Fibroblast of mammary gland (primary cell): ENCODE measurements at regions not wholly inside any gene's neighbourhood (a gene's known extent, or its start where the extent isn't known, plus 50 kb on each side); places are given as distances from the start of the nearest gene placed in this dataset.
A peak's percentile ranks its signal among the peaks of the same experiment; 100 is the strongest.
"Not testable (repeated sequence)": the region's sequence is repeated elsewhere in the genome, so short reads cannot be mapped to it uniquely, and the experiment has no call there.

ENCODE experiments used
- DNase-seq: peaks from one replicate; pipeline ENCODE4 v3.0.0-alpha.2; 2010; ENCODE audit warnings: low read depth
- H3K4me3 ChIP-seq: 2 replicates; pipeline ENCODE4 v1.5.1; 2011; ENCODE audit warnings: low read depth, mild to moderate bottlenecking, low read length, moderate library complexity; ENCODE audit not compliant: control insufficient read depth
- TF ChIP-seq, protein P1 (sequence below): conservative IDR thresholded peaks from 2 replicates; pipeline ENCODE4 v1.5.1; 2011; ENCODE audit warnings: low read depth, low read length, inconsistent platforms; ENCODE audit not compliant: control insufficient read depth, insufficient read depth

DNA sequence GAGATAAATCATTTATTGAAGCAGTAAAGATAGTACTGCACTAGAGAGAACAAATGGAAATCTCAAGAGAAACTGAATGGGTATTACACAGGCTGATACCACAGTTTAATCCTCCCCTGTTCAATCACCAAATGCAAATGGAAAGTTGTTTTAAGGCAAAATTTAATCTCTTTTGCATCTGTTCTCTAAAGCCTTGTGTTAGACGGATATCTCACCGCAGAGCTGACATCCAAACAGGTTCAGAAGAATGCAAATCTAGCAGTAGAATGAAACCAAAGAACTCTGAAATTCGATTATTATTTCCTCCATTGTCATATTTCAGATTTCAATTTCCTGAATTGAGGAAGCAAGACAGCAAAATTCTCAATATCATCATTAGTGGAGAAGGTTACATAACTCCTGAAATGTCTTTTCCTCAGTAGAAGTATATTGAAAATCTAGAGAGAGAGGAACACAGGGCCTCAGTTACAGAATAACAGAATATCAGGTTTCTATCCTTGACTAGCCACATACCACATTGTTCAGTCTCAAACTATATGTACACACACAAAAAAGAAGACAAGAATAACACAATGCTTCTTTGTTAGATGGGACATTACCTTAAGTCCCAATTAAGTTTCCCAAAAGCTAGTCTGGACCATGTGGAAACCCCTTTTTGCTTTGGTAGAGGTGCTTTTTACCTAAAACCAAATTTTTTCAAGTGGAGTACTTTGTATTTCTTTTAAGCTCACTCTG, 94.1 kb upstream of the BANK1 start:
- H3K4me3 ChIP-seq, result no peak overlapping the region
- DNase-seq, result no peak
- TF ChIP-seq, protein P1, sequence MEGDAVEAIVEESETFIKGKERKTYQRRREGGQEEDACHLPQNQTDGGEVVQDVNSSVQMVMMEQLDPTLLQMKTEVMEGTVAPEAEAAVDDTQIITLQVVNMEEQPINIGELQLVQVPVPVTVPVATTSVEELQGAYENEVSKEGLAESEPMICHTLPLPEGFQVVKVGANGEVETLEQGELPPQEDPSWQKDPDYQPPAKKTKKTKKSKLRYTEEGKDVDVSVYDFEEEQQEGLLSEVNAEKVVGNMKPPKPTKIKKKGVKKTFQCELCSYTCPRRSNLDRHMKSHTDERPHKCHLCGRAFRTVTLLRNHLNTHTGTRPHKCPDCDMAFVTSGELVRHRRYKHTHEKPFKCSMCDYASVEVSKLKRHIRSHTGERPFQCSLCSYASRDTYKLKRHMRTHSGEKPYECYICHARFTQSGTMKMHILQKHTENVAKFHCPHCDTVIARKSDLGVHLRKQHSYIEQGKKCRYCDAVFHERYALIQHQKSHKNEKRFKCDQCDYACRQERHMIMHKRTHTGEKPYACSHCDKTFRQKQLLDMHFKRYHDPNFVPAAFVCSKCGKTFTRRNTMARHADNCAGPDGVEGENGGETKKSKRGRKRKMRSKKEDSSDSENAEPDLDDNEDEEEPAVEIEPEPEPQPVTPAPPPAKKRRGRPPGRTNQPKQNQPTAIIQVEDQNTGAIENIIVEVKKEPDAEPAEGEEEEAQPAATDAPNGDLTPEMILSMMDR, result no peak

DNA sequence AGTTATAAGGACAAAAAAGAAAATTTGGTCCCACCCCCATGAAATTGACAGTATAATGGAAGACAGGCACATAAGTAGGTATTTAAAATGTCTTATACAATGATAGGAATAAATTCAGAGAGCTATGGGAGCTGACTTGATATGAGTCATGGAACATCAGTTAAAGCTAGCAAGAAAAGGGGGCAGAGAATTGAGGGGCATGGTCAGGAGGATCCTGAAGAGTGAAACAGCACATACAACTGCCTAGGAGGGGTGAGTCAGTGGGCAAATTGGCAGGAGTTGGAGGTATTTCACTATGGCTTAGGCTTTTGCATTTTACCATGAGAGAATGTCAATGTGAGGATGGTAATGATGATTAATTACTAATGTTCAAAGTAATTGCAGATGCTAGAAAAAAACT, 95.4 kb upstream of the BANK1 start:
- peak; percentile 63 for DNase-seq
- TF ChIP-seq, protein P1, result no peak
- H3K4me3 ChIP-seq, result no peak overlapping the region

DNA sequence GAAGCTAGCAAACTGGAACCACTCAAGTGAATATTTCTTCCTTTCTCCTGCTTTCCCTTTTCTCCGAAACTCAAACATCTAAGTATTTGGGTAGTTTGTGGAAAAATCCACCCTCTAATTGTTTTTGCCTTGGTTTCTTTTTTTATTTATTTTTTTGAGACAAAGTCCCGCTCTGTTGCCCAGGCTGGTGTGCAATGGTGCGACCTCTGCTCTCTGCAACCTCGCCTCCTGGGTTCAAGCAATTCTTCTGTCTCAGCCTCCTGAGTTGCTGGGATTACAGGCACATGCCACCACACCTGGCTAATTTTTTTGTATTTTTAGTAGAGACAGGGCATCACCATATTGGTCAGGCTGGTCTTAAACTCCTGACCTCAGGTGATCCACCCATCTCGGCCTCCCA, 96.1 kb upstream of the BANK1 start:
- not testable (repeated sequence) for H3K4me3 ChIP-seq, DNase-seq

DNA sequence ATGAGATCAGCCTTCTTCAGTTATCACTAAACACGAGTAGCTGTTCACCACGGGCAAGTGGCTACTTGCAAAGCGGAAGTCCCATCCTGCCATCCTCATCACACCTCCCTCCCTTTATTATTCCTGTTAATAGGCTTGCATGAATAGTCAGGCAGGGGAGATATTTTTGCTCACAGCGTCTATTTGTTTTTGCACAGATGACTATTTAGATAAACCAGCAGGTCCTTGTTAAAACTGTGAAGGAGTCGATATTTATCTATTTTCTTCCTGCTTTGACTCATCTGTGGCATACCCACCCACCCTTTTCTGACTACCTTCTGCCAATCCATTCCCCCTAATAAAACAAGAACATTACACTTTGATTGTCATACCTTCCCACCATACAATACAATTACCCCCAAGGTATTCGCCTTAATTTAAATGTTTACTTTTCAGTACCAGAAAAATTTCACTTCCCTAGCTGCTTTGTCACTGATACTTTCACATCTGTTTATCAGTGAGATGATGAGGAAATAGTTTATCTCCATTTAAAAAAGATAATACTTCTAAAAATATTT, 96.6 kb upstream of the BANK1 start:
- TF ChIP-seq, protein P1, result no peak
- no peak overlapping the region for H3K4me3 ChIP-seq
- DNase-seq, result no peak

- no peak overlapping the region for H3K4me3 ChIP-seq
- TF ChIP-seq, protein P1, result no peak
- no peak for DNase-seq
Measured at GRCh38 chr4:101689220-101689619, 101.3 kb upstream of the BANK1 start.

DNA sequence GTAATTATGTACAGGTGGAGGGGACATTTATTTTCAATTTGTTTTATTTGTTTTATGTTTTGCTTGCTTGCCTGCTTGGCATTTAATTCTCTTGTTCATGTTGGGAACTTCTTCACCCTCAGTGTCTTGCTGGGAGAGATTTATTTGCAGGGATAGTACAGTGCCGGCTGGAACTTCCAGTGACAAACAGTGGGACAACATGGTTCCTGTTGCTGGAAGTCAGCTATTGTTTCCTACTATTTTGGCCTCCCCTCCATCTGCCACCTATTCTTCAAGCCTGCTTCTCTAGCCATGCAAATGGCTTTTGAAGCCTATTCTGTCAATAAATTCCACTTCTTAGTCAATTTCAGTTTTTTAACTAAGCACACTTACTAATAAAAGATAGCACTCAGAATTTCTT, 105.4 kb upstream of the BANK1 start:
- TF ChIP-seq, protein P1, result no peak
- H3K4me3 ChIP-seq, result no peak overlapping the region
- no peak for DNase-seq

DNA sequence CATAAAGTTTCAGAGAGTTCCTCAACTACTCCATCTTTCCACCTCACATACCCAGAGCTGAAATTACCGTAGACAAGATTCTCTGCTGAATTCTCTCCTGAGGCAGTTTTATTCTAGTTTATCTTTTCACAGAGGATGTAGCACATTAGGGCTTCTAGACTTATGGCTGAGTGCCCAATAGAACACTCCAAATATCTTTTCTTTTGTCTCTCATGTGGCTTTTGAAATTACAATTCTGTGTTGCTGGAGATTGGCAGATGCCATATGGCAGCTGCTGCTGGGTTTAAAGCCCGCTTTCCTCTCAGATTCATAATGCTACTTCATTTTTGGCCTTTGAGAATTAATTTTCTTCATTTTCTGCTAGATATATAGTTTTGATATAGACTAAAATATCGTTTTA, 107.6 kb upstream of the BANK1 start:
- no peak overlapping the region for H3K4me3 ChIP-seq
- TF ChIP-seq, protein P1, result no peak
- DNase-seq, result no peak
